ENCODE measurements at regions not wholly inside any gene's neighbourhood (a gene's known extent, or its start where the extent isn't known, plus 50 kb on each side); places are given as distances from the start of the nearest gene placed in this dataset.

GRCh38 chr9:18009902-18010301, 431.0 kb downstream of the SH3GL2 start:
- Mint-ChIP-seq H3K4me1 (ENCODE audit: low read depth) (no peaks in the 10 kb centered on the region), H3K27ac (no peak overlapping the region), H3K9me3 (no peaks in the 10 kb centered on the region), H3K36me3 (ENCODE audit: low read depth) (no peaks in the 10 kb centered on the region), H3K4me3 (no peak overlapping the region), H3K27me3 (no peaks in the 10 kb centered on the region)
- intact Hi-C loops (cut with micrococcal nuclease) = no loop called here

- Mint-ChIP-seq H3K27me3 (no peaks in the 10 kb centered on the region), H3K36me3 (ENCODE audit: low read depth) (no peaks in the 10 kb centered on the region), H3K4me1 (ENCODE audit: low read depth) (no peaks in the 10 kb centered on the region), H3K9me3 (no peaks in the 10 kb centered on the region), H3K4me3 (no peak overlapping the region), H3K27ac (no peak overlapping the region)
- intact Hi-C loops (cut with micrococcal nuclease) = no loop called here
Measured at GRCh38 chr9:18010492-18010891, 431.6 kb downstream of the SH3GL2 start.

GRCh38 chr9:18012170-18012569, 433.3 kb downstream of the SH3GL2 start:
- Mint-ChIP-seq H3K27me3 (no peaks in the 10 kb centered on the region), H3K9me3 (no peaks in the 10 kb centered on the region), H3K4me3 (no peak overlapping the region), H3K36me3 (ENCODE audit: low read depth) (no peaks in the 10 kb centered on the region), H3K4me1 (ENCODE audit: low read depth) (no peaks in the 10 kb centered on the region), H3K27ac (no peak overlapping the region)
- intact Hi-C loops (cut with micrococcal nuclease) = no loop called here

- H3K27me3 Mint-ChIP-seq = no peaks in the 10 kb centered on the region
- H3K27ac Mint-ChIP-seq = no peak overlapping the region
- intact Hi-C loops (cut with micrococcal nuclease) = no loop called here
Measured at GRCh38 chr9:18014556-18014955, 435.7 kb downstream of the SH3GL2 start.

GRCh38 chr9:18015116-18015515, 436.2 kb downstream of the SH3GL2 start:
- intact Hi-C loops (cut with micrococcal nuclease) = no loop called here
- Mint-ChIP-seq H3K4me3 (no peak overlapping the region), H3K27ac (no peak overlapping the region), H3K27me3 (no peaks in the 10 kb centered on the region), H3K4me1 (ENCODE audit: low read depth) (no peaks in the 10 kb centered on the region), H3K36me3 (ENCODE audit: low read depth) (no peaks in the 10 kb centered on the region), H3K9me3 (peaks cover 6% of the 10 kb centered on the region)

More at GRCh38 chr9:18014556-18014955, 435.7 kb downstream of the SH3GL2 start:
- H3K4me3 Mint-ChIP-seq = no peak overlapping the region
- no peaks in the 10 kb centered on the region for H3K4me1 Mint-ChIP-seq (ENCODE audit: low read depth)
- no peaks in the 10 kb centered on the region for H3K36me3 Mint-ChIP-seq (ENCODE audit: low read depth)
- H3K9me3 Mint-ChIP-seq = peaks cover 6% of the 10 kb centered on the region

GRCh38 chr9:18017136-18017535, 438.3 kb downstream of the SH3GL2 start:
- H3K9me3 Mint-ChIP-seq = peaks cover 6% of the 10 kb centered on the region
- intact Hi-C loops (cut with micrococcal nuclease) = no loop called here
- H3K27me3 Mint-ChIP-seq = no peaks in the 10 kb centered on the region
- no peak overlapping the region for H3K4me3 Mint-ChIP-seq
- no peaks in the 10 kb centered on the region for H3K4me1 Mint-ChIP-seq (ENCODE audit: low read depth)
- H3K27ac Mint-ChIP-seq = no peak overlapping the region
- no peaks in the 10 kb centered on the region for H3K36me3 Mint-ChIP-seq (ENCODE audit: low read depth)

GRCh38 chr9:18018221-18018620, 439.4 kb downstream of the SH3GL2 start:
- Mint-ChIP-seq H3K36me3 (ENCODE audit: low read depth) (no peaks in the 10 kb centered on the region), H3K27me3 (no peaks in the 10 kb centered on the region)
- intact Hi-C loops (cut with micrococcal nuclease) = no loop called here

GRCh38 chr9:18018661-18019060, 439.8 kb downstream of the SH3GL2 start:
- no peaks in the 10 kb centered on the region for H3K36me3 Mint-ChIP-seq (ENCODE audit: low read depth)
- no peaks in the 10 kb centered on the region for H3K4me1 Mint-ChIP-seq (ENCODE audit: low read depth)
- intact Hi-C loops (cut with micrococcal nuclease) = no loop called here
- H3K9me3 Mint-ChIP-seq = peaks cover 6% of the 10 kb centered on the region
- no peak overlapping the region for H3K4me3 Mint-ChIP-seq
- H3K27me3 Mint-ChIP-seq = no peaks in the 10 kb centered on the region
- no peak overlapping the region for H3K27ac Mint-ChIP-seq

More at GRCh38 chr9:18018221-18018620, 439.4 kb downstream of the SH3GL2 start:
- H3K4me1 Mint-ChIP-seq (ENCODE audit: low read depth) = no peaks in the 10 kb centered on the region
- no peak overlapping the region for H3K4me3 Mint-ChIP-seq
- H3K27ac Mint-ChIP-seq = no peak overlapping the region
- peaks cover 6% of the 10 kb centered on the region for H3K9me3 Mint-ChIP-seq

GRCh38 chr9:18020121-18020745, 441.4 kb downstream of the SH3GL2 start:
- no peaks in the 10 kb centered on the region for H3K27me3 Mint-ChIP-seq
- intact Hi-C loops (cut with micrococcal nuclease) = no loop called here
- no peak overlapping the region for H3K27ac Mint-ChIP-seq
- peaks cover 6% of the 10 kb centered on the region for H3K9me3 Mint-ChIP-seq
- no peaks in the 10 kb centered on the region for H3K4me1 Mint-ChIP-seq (ENCODE audit: low read depth)
- no peak overlapping the region for H3K4me3 Mint-ChIP-seq
- no peaks in the 10 kb centered on the region for H3K36me3 Mint-ChIP-seq (ENCODE audit: low read depth)

GRCh38 chr9:18022642-18023041, 443.8 kb downstream of the SH3GL2 start:
- no peaks in the 10 kb centered on the region for H3K27me3 Mint-ChIP-seq
- H3K4me1 Mint-ChIP-seq (ENCODE audit: low read depth) = no peaks in the 10 kb centered on the region
- no peak overlapping the region for H3K27ac Mint-ChIP-seq
- peaks cover 8% of the 10 kb centered on the region for H3K9me3 Mint-ChIP-seq
- no peaks in the 10 kb centered on the region for H3K36me3 Mint-ChIP-seq (ENCODE audit: low read depth)
- no peak overlapping the region for H3K4me3 Mint-ChIP-seq
- intact Hi-C loops (cut with micrococcal nuclease) = no loop called here

- H3K27me3 Mint-ChIP-seq = no peaks in the 10 kb centered on the region
- no peaks in the 10 kb centered on the region for H3K4me1 Mint-ChIP-seq (ENCODE audit: low read depth)
- H3K9me3 Mint-ChIP-seq = peaks cover 14% of the 10 kb centered on the region
- H3K4me3 Mint-ChIP-seq = no peak overlapping the region
- intact Hi-C loops (cut with micrococcal nuclease) = no loop called here
- H3K27ac Mint-ChIP-seq = no peak overlapping the region
- no peaks in the 10 kb centered on the region for H3K36me3 Mint-ChIP-seq (ENCODE audit: low read depth)
Measured at GRCh38 chr9:18023332-18023731, 444.5 kb downstream of the SH3GL2 start.

- H3K27ac Mint-ChIP-seq = no peak overlapping the region
- H3K27me3 Mint-ChIP-seq = no peaks in the 10 kb centered on the region
- no peaks in the 10 kb centered on the region for H3K36me3 Mint-ChIP-seq (ENCODE audit: low read depth)
- intact Hi-C loops (cut with micrococcal nuclease) = no loop called here
- peaks cover 18% of the 10 kb centered on the region for H3K9me3 Mint-ChIP-seq
- no peak overlapping the region for H3K4me3 Mint-ChIP-seq
- H3K4me1 Mint-ChIP-seq (ENCODE audit: low read depth) = no peaks in the 10 kb centered on the region
Measured at GRCh38 chr9:18032636-18033035, 441.3 kb upstream of the ADAMTSL1 start.

- H3K36me3 Mint-ChIP-seq (ENCODE audit: low read depth) = no peaks in the 10 kb centered on the region
- peaks cover under 1% of the 10 kb centered on the region for H3K9me3 Mint-ChIP-seq
- H3K4me3 Mint-ChIP-seq = no peak overlapping the region
- H3K27ac Mint-ChIP-seq = no peak overlapping the region
- no peaks in the 10 kb centered on the region for H3K4me1 Mint-ChIP-seq (ENCODE audit: low read depth)
- intact Hi-C loops (cut with micrococcal nuclease) = no loop called here
- H3K27me3 Mint-ChIP-seq = no peaks in the 10 kb centered on the region
Measured at GRCh38 chr9:18036422-18037187, 437.3 kb upstream of the ADAMTSL1 start.

- Mint-ChIP-seq H3K4me1 (ENCODE audit: low read depth) (no peaks in the 10 kb centered on the region), H3K27ac (no peak overlapping the region), H3K27me3 (no peaks in the 10 kb centered on the region), H3K9me3 (no peaks in the 10 kb centered on the region), H3K36me3 (ENCODE audit: low read depth) (no peaks in the 10 kb centered on the region), H3K4me3 (no peak overlapping the region)
- intact Hi-C loops (cut with micrococcal nuclease) = no loop called here
Measured at GRCh38 chr9:18037981-18038380, 436.0 kb upstream of the ADAMTSL1 start.

- Mint-ChIP-seq H3K36me3 (ENCODE audit: low read depth) (no peaks in the 10 kb centered on the region), H3K4me1 (ENCODE audit: low read depth) (no peaks in the 10 kb centered on the region), H3K27ac (no peak overlapping the region), H3K4me3 (no peak overlapping the region), H3K9me3 (no peaks in the 10 kb centered on the region), H3K27me3 (no peaks in the 10 kb centered on the region)
- intact Hi-C loops (cut with micrococcal nuclease) = no loop called here
Measured at GRCh38 chr9:18040327-18040726, 433.6 kb upstream of the ADAMTSL1 start.
